Osteocyte (in vitro differentiated cells): ENCODE measurements at regions not wholly inside any gene's neighbourhood (a gene's known extent, or its start where the extent isn't known, plus 50 kb on each side); places are given as distances from the start of the nearest gene placed in this dataset.

Experiments
- DNase-seq: peaks from one replicate; pipeline ENCODE4 v3.0.0; 2021; ENCODE audit warnings: mixed read lengths; ENCODE audit not compliant: unreplicated experiment; ENCODE audit errors: extremely low spot score
- H3K27ac Mint-ChIP-seq: one replicate; pipeline ENCODE4 v1.8.0; 2021; ENCODE audit warnings: mild to moderate bottlenecking, mixed read lengths; ENCODE audit not compliant: unreplicated experiment
- H3K27me3 Mint-ChIP-seq: one replicate; pipeline ENCODE4 v1.8.0; 2021; ENCODE audit warnings: mixed read lengths; ENCODE audit not compliant: unreplicated experiment
- H3K36me3 Mint-ChIP-seq: one replicate; pipeline ENCODE4 v1.8.0; 2021; ENCODE audit warnings: mixed read lengths; ENCODE audit not compliant: unreplicated experiment
- H3K4me1 Mint-ChIP-seq: one replicate; pipeline ENCODE4 v1.8.0; 2021; ENCODE audit warnings: mixed read lengths; ENCODE audit not compliant: unreplicated experiment
- H3K4me3 Mint-ChIP-seq: one replicate; pipeline ENCODE4 v1.8.0; 2021; ENCODE audit warnings: mild to moderate bottlenecking, moderate library complexity, mixed read lengths; ENCODE audit not compliant: unreplicated experiment
- H3K9me3 Mint-ChIP-seq: one replicate; pipeline ENCODE4 v1.8.0; 2021; ENCODE audit warnings: mixed read lengths; ENCODE audit not compliant: unreplicated experiment
- CTCF ChIP-seq: fragments of 200-600 bp; sonication (generic); IDR thresholded peaks from 2 replicates; pipeline ENCODE4 v1.5.0; 2021; ENCODE audit warnings: antibody characterized with exemption, mild to moderate bottlenecking, moderate library complexity

- Mint-ChIP-seq H3K27me3 (peaks cover 10% of the 10 kb centered on the region), H3K36me3 (no peaks in the 10 kb centered on the region), H3K27ac (no peak overlapping the region), H3K4me3 (no peak overlapping the region), H3K4me1 (peaks cover 7% of the 10 kb centered on the region), H3K9me3 (no peaks in the 10 kb centered on the region)
- TF ChIP-seq CTCF, result no peak
- no peak for DNase-seq
Observed at GRCh38 chr3:176794406-176794805, 402.9 kb downstream of the TBL1XR1 start.

GRCh38 chr3:176789947-176790346, 407.3 kb downstream of the TBL1XR1 start:
- no peak for DNase-seq
- no peak overlapping the region for H3K27ac Mint-ChIP-seq
- H3K36me3 Mint-ChIP-seq, result no peaks in the 10 kb centered on the region

GRCh38 chr3:176789281-176789705, 408.0 kb downstream of the TBL1XR1 start:
- H3K4me3 Mint-ChIP-seq, result no peak overlapping the region
- no peaks in the 10 kb centered on the region for H3K9me3 Mint-ChIP-seq
- no peak for DNase-seq
- no peaks in the 10 kb centered on the region for H3K36me3 Mint-ChIP-seq
- no peaks in the 10 kb centered on the region for H3K4me1 Mint-ChIP-seq
- no peak overlapping the region for H3K27ac Mint-ChIP-seq
- no peak for TF ChIP-seq CTCF
- peaks cover 7% of the 10 kb centered on the region for H3K27me3 Mint-ChIP-seq

More at GRCh38 chr3:176789947-176790346, 407.3 kb downstream of the TBL1XR1 start:
- H3K9me3 Mint-ChIP-seq, result no peaks in the 10 kb centered on the region
- H3K4me3 Mint-ChIP-seq, result no peak overlapping the region
- H3K4me1 Mint-ChIP-seq, result no peaks in the 10 kb centered on the region
- peaks cover 7% of the 10 kb centered on the region for H3K27me3 Mint-ChIP-seq
- no peak for TF ChIP-seq CTCF

GRCh38 chr3:176787506-176787905, 409.8 kb downstream of the TBL1XR1 start:
- Mint-ChIP-seq H3K4me3 (no peak overlapping the region), H3K9me3 (no peaks in the 10 kb centered on the region), H3K27me3 (peaks cover 16% of the 10 kb centered on the region)

GRCh38 chr3:176785171-176785570, 412.1 kb downstream of the TBL1XR1 start:
- Mint-ChIP-seq H3K27me3 (peaks cover 30% of the 10 kb centered on the region), H3K27ac (no peak overlapping the region), H3K4me1 (no peaks in the 10 kb centered on the region), H3K9me3 (no peaks in the 10 kb centered on the region), H3K36me3 (no peaks in the 10 kb centered on the region), H3K4me3 (no peak overlapping the region)
- DNase-seq, result no peak
- no peak for TF ChIP-seq CTCF

More at GRCh38 chr3:176787506-176787905, 409.8 kb downstream of the TBL1XR1 start:
- DNase-seq, result no peak
- H3K4me1 Mint-ChIP-seq, result no peaks in the 10 kb centered on the region
- no peaks in the 10 kb centered on the region for H3K36me3 Mint-ChIP-seq
- no peak for TF ChIP-seq CTCF
- H3K27ac Mint-ChIP-seq, result no peak overlapping the region
